ENCODE measurements at regions not wholly inside any gene's neighbourhood (a gene's known extent, or its start where the extent isn't known, plus 50 kb on each side); places are given as distances from the start of the nearest gene placed in this dataset.

DNA sequence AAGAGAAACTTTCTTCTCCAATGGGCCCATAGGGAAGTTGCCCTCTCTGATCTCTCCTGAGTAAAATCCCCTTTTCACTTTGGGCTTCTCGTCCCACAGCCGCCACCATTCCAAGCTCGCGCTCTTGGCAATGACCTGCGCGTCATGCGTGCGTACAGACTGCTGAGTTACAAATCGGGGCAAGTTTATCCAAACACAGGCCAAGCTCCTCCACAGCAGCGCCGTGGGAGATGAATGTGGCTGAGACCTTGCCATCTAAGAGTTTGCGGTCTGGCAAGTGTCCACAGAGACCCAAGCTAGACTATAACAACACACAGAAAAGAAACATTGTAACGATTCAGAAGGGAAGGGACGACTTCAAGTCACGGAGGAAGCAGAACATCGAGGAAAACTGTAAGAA, 116.3 kb upstream of the SOD1 start:
- TF ChIP-seq, protein P1, sequence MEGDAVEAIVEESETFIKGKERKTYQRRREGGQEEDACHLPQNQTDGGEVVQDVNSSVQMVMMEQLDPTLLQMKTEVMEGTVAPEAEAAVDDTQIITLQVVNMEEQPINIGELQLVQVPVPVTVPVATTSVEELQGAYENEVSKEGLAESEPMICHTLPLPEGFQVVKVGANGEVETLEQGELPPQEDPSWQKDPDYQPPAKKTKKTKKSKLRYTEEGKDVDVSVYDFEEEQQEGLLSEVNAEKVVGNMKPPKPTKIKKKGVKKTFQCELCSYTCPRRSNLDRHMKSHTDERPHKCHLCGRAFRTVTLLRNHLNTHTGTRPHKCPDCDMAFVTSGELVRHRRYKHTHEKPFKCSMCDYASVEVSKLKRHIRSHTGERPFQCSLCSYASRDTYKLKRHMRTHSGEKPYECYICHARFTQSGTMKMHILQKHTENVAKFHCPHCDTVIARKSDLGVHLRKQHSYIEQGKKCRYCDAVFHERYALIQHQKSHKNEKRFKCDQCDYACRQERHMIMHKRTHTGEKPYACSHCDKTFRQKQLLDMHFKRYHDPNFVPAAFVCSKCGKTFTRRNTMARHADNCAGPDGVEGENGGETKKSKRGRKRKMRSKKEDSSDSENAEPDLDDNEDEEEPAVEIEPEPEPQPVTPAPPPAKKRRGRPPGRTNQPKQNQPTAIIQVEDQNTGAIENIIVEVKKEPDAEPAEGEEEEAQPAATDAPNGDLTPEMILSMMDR (IDR thresholded peaks at IDR 0.05 in 2 of 3, conservative IDR thresholded peaks at IDR 0.05 in 1 of 3; ENCODE audit: control insufficient read depth in 2 of 3, extremely low read depth in 1 of 3, insufficient read depth in 1 of 3, low read depth in 3 of 3, low read length in 3 of 3): no peak
- TF ChIP-seq, protein P2, sequence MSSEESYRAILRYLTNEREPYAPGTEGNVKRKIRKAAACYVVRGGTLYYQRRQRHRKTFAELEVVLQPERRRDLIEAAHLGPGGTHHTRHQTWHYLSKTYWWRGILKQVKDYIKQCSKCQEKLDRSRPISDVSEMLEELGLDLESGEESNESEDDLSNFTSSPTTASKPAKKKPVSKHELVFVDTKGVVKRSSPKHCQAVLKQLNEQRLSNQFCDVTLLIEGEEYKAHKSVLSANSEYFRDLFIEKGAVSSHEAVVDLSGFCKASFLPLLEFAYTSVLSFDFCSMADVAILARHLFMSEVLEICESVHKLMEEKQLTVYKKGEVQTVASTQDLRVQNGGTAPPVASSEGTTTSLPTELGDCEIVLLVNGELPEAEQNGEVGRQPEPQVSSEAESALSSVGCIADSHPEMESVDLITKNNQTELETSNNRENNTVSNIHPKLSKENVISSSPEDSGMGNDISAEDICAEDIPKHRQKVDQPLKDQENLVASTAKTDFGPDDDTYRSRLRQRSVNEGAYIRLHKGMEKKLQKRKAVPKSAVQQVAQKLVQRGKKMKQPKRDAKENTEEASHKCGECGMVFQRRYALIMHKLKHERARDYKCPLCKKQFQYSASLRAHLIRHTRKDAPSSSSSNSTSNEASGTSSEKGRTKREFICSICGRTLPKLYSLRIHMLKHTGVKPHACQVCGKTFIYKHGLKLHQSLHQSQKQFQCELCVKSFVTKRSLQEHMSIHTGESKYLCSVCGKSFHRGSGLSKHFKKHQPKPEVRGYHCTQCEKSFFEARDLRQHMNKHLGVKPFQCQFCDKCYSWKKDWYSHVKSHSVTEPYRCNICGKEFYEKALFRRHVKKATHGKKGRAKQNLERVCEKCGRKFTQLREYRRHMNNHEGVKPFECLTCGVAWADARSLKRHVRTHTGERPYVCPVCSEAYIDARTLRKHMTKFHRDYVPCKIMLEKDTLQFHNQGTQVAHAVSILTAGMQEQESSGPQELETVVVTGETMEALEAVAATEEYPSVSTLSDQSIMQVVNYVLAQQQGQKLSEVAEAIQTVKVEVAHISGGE (CRISPR knock-in tag; IDR thresholded peaks at IDR 0.05): no peak
- TF ChIP-seq RAD21 (IDR thresholded peaks at IDR 0.05; ENCODE audit: insufficient read depth, low read depth, low read length) (no peak), ETV6 (conservative IDR thresholded peaks at IDR 0.05 in 1 of 2, IDR thresholded peaks at IDR 0.05 in 1 of 2; ENCODE audit: borderline replicate concordance in 1 of 2, low read depth in 1 of 2) (no peak), POLR2AphosphoS5 (IDR thresholded peaks at IDR 0.05; ENCODE audit: low read length) (no peak), ZNF274 (IDR thresholded peaks at IDR 0.05; ENCODE audit: insufficient read depth, insufficient read length) (no peak), CEBPB (IDR thresholded peaks at IDR 0.05; ENCODE audit: borderline replicate concordance in 1 of 2, low read depth in 2 of 2, low read length in 2 of 2) (no peak)
